ENCODE measurements at regions not wholly inside any gene's neighbourhood (a gene's known extent, or its start where the extent isn't known, plus 50 kb on each side); places are given as distances from the start of the nearest gene placed in this dataset.

DNA sequence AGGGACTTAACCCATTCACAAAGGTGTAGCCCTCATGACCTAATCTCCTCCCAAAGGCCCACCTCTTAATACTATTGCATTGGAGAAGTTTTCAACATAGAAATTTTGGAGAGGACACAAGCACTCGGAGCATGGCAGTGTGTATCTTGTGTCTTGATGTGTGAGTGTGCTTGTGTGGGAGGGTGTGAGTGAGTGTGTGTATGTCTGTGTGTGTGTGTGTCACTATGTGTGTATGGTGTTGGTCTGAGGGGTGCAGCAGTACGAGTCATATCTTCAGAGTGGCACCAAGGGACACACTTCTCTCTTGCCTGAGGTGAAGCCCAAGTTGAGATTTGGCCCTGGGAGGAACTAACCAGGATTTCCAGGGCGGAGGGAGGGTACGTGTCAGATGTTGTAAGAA, 73.7 kb downstream of the NAV1 start:
- no peak for DNase-seq

- DNase-seq = no peak
These were observed 75.5 kb downstream of the NAV1 start for GRCh38 chr1:201614262-201615015.

DNA sequence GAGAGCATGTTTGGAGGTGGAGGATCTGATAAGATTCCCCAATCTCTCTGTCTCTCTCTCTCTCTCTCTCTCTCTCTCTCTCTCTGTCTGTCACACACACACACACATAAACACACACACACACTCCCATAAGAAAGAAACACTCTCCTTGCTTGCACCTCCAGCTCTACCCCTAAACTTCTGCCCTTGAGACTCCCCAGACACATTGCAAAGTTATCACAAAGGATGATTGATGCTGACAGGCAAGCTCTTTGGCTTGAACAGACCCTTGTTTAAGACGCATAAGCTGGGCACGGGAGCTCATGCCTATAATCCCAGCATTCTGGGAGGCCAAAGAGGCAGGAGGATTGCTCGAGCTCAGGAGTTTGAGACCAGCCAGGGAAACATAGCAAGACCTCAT, 78.2 kb downstream of the NAV1 start:
- no peak for DNase-seq

DNA sequence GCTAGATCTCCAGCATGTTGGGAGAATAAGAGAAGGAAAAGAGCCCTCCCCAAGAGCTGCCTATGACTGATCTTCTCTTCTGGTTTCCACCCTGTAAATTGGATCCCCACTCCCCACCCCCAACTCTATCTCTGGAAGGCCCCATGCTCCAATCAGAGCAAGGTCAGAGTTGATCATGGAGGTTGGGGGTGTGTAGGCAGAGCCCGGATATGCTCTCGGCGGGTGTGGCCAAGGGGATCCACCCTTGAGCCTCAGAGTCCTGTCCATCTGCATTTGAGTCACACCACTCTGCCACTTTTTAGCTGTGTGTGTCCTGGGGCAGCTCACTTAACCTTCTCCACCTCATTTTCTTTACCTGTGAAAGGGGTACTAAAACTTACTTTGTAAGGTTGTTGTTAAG, 79.5 kb downstream of the NAV1 start:
- DNase-seq = no peak

DNA sequence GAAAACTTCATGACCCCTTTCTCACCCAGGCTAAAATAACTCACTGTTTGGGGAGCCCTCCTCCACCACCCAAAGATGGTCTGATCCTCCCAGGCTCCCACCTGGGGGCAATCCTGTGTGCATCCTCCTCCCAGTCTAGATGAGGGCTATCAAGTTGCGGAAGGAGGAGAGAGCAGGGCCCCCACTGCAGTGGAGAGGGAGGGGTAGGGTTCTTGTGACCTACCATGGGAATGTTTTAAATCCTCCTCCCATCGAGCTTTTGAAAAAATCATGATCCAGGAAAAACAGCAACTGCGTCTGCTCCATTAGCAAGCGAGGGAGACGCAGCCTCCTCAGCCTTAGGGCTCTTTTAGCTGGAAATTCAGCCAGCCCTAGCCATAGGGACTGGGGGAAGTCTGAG, 80.0 kb downstream of the NAV1 start:
- DNase-seq = no peak

GRCh38 chr1:201619513-201619912, 80.6 kb downstream of the NAV1 start:
- no peak for DNase-seq

DNA sequence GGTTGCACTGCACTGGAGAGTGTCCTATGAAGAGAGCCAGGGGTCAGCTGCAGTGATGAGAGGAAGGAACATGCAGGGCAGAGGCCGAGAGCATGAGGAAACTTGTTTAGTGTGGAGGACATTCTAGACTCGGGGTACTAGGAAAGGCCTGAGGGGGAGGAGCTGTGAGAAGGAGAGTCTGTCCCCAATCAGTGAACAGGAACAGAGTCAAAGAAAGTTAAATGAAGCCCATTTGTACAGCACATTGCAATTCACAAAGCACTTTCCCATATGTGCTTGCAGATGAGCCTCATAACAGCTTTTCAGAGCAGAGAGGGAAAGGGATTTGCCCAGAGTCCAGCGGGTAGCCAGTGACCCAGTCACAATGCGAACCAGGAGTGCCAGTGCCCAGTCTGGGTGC, 83.4 kb downstream of the NAV1 start:
- no peak for DNase-seq

DNA sequence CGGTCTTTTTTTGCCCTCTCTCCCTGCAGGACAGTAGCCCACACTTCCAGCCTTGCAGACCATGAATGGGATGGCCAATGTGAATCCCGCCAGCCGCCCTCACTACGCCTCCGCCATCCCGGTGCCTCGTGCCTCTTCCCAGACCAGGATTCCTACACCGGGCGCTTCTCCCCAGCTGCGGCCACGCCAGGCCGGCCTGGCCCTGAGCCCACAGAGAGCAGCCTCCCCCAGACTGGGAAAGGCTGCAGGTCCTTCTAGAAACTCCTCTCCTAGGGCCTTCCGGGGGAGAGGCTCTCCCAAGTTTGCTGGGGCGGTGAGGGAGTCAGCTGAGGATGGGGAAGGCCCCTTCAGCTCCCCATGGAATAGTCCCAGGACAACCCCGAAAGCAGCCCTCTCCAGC, 83.9 kb downstream of the NAV1 start:
- DNase-seq = no peak

DNA sequence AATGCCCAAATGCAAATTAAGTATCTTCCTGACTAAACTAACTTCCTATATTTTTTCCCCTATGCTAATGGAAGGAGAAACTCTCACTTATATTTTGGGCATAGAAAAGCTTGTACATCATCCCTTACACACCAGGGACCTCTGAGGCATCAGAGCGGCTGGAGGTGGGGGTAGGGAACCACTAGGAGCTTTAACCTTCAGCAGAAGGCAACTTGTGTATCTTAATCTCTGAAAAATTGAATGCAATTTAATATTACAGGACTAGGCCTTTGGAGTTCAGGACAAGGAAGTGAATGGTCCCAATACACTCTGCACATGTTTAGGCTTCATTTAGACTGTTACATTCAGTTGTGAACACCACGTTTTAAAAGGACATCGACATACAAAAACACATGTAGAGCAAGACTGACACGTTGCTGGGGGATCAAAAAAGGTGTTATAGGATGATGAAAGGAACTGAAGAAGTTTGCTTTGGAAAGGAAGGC, 85.9 kb downstream of the NAV1 start:
- DNase-seq = no peak

GRCh38 chr1:201625226-201625761, 86.4 kb downstream of the NAV1 start:
- DNase-seq = no peak

GRCh38 chr1:201625851-201626251, 86.9 kb downstream of the NAV1 start:
- no peak for DNase-seq

DNA sequence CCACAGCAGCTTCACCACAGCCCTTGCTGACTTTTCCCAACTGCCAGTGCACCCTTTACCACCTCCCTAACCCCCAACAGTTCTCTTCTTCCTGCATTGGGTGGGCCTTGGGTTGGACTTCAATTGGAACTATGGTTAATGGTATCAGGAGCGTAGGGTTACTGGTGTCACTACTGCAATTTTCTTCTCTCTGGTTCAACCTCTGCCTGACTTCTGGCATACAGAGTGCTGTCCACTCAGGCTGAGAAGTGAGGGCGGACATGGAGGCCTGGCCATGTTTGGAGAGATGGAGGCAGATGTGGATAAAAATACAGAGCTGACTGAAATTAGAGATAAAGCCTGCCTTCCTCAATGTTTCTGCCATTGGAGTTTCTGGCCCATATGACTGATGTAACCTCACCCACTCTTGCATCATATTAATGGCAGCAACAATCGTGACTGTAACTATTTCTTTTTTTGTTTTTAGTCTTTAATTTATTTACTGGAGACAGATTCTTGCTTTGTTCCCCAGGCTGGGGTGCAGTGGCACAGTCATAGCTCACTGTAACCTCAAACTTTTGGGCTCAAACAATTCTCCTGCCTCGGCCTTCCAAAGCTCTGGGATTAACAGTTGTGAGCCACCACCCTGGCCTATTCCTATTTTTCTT, 87.8 kb downstream of the NAV1 start:
- no peak for DNase-seq

GRCh38 chr1:201628490-201628889, 89.6 kb downstream of the NAV1 start:
- peak; percentile 95 for DNase-seq

DNA sequence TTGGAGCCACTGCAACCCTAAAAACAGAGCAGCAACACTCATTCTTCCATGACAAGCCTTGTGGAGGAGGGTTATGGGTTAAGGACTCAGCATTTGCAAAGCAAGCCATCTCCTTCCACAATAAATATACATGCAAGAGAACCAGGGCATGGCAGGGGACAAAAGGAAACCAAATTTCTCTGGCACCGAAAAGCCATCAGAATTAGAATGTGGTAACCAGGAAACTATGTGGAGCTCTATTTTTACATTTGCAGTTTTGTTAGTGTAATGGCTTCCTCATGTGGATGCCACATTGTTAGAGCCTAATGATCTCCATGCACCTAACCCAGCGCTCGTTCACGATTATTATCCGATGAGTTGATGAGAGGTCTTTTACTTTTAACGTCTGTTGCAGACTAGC, 91.7 kb downstream of the NAV1 start:
- DNase-seq = no peak

GRCh38 chr1:201631037-201631436, 92.1 kb downstream of the NAV1 start:
- no peak for DNase-seq

DNA sequence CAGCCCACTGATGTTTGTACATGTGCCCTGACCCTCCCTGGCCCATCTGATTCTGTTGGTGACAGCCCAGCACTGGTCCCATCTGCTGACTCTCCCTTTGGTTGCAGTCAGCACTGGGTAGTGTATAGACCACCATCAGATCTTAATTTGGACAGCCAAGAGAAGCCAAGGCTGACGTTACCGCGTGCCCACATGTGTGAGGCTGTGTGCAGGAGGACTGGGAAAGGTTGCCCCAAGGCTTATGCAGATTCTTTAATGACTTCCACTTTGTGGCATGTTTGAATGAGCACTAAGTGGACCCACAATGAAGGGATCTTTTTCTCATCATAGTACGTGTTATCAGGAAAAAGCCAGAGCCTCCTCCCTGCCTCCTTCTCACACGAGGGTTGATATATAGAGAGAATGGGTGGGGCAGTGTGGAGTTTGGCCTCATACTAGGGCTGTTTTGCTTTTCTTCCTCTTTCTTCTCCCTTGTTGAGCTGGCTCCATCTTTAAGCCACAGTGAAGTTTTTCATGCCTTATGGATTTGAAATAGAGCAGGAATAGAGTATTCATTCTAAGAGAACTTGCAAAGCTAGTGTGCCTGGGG, 93.5 kb downstream of the NAV1 start:
- DNase-seq = no peak

GRCh38 chr1:201633297-201633696, 94.4 kb downstream of the NAV1 start:
- DNase-seq = no peak

- peak; percentile 89 for DNase-seq
These were observed 94.9 kb downstream of the NAV1 start for GRCh38 chr1:201633811-201634210.

DNA sequence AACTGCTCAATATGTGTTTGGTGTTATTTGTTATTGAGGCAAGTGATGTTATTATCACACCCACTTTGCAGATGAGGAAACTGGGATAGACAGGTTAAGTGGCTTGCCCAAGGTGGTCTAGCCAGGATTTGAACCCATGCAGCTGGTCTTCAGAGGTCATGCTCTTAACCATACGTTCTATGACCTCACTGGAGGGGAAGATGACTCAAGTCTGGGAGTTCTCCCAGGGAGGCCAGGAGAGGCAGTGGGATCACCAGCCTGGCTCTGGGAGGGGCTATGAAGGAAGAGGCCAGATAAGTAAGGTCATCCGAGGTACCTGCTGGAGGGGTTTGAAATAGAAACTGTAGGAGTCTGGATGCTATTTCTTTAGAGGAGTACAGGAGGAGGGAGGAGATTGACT, 95.3 kb downstream of the NAV1 start:
- DNase-seq = no peak

DNA sequence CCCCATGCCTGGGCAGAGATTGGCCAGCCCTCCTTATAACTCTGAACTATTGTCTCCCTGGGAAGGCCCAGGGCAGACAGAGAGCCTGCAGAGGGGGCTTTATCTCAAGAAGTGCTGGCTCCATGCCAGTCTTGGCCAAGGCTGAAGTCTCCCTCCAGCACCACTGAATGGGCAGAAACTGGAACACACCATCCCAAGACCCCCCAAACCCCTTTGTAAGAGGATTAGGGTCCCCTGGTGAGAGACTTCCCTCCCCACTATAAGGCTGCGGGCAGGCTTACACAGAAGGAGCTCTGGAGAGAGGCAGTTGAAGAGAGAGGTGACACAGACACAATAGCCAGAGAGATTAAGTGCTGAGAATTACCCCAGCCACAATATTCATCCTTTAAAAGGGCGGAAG, 97.2 kb downstream of the NAV1 start:
- no peak for DNase-seq

DNA sequence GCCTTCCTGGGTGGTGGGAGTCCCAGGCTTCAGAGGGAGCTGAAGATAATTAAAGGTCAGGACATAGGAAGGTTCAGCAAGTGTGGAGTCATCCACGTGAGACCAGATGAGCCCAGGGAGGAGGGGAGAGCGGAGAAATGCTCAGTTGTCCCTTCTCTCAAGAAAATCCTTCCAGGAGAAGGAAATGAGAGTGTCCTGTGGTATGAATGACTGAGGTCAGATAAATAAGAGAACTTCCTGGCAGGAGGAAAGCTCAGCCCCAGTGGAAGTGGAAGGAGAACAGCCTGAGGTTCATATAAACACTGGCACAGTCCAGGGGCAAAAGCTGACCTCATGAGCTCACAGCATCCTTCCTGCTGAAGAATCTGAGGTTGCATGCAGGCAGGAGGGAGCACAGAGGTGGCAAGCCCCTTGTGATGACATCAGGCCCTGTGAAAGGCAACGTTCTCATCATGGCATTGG, 97.6 kb downstream of the NAV1 start:
- DNase-seq = no peak

GRCh38 chr1:201637282-201638079, 98.6 kb downstream of the NAV1 start:
- no peak for DNase-seq

- DNase-seq = no peak
These were observed 100.5 kb downstream of the NAV1 start for GRCh38 chr1:201639391-201639790.

Measured in NCI-H1436 (cell line).